Kidney (tissue), 13 donors: ENCODE measurements at regions not wholly inside any gene's neighbourhood (a gene's known extent, or its start where the extent isn't known, plus 50 kb on each side); places are given as distances from the start of the nearest gene placed in this dataset.

Experiments
- DNase-seq, 5 donors: peaks; one replicate each; pipeline ENCODE4 v3.0.0-alpha.2; 2013 to 2020
- FAIRE-seq: peaks from 2 replicates; lab custom pipeline; 2012; peaks lifted over from hg19 to GRCh38; lab: Jason Lieb, UNC
- H3K27ac ChIP-seq, 2 donors: one replicate each; pipeline ENCODE4 v1.7.0; 2013; ENCODE audit warnings: low read depth in 2 of 2, low read length in 2 of 2, inconsistent platforms in 1 of 2
- H3K27me3 ChIP-seq: one replicate; pipeline ENCODE4 v1.7.1; 2013; ENCODE audit warnings: low read length, inconsistent platforms; ENCODE audit not compliant: control insufficient read depth, insufficient read depth
- H3K36me3 ChIP-seq, 3 donors: one replicate each; pipeline versions ENCODE4 v1.7.0 to v1.7.1; 2013; ENCODE audit warnings: low read length in 3 of 3, control low read depth in 1 of 3, inconsistent platforms in 1 of 3; ENCODE audit not compliant: insufficient read depth in 3 of 3, control insufficient read depth in 2 of 3
- H3K4me1 ChIP-seq, 3 donors: one replicate each; pipeline versions ENCODE4 v1.7.0 to v1.7.1; 2013; ENCODE audit warnings: low read length in 3 of 3, inconsistent platforms in 1 of 3, low read depth in 1 of 3; ENCODE audit not compliant: control insufficient read depth in 2 of 3, insufficient read depth in 2 of 3
- H3K4me3 ChIP-seq, 3 donors: one replicate each; pipeline versions ENCODE4 v1.7.0 to v1.8.1; 2013; ENCODE audit warnings: low read length in 3 of 3, control low read depth in 1 of 3, inconsistent platforms in 1 of 3
- H3K9ac ChIP-seq, 3 donors: one replicate each; pipeline versions ENCODE4 v1.7.0 to v1.7.1; 2013; ENCODE audit warnings: low read length in 3 of 3, control low read depth in 1 of 3, inconsistent platforms in 1 of 3
- H3K9me3 ChIP-seq, 3 donors: one replicate each; pipeline versions ENCODE4 v1.7.0 to v1.7.1; 2013; ENCODE audit warnings: low read length in 3 of 3, control low read depth in 1 of 3, inconsistent platforms in 1 of 3; ENCODE audit not compliant: control insufficient read depth in 2 of 3, insufficient read depth in 1 of 3
- CTCF ChIP-seq: IDR thresholded peaks from 3 replicates; pipeline ENCODE4 v1.5.1; 2012; ENCODE audit warnings: mild to moderate bottlenecking, moderate library complexity, borderline replicate concordance; ENCODE audit not compliant: insufficient read depth; ENCODE audit errors: extremely low read depth
- intact Hi-C: fragments of 100-400 bp; cut with DNase I; formaldehyde crosslinking; loops from one replicate; pipeline ENCODE4 v1.11.1; 2022
- donor health status: control.
- donor health status: control.
- donor health status: control.
- donor health status: control.
- donor health status: control.
- donor health status: DM: yes; HTN: yes; CAD: no.
- donor health status: Normal renal cell carcinoma (clear cell type).

- Histone ChIP-seq H3K27me3 (no peaks in the 10 kb centered on the region), H3K36me3 (no peaks in the 10 kb centered on the region), H3K9me3 (no peaks in the 10 kb centered on the region), H3K4me1 (no peaks in the 10 kb centered on the region), H3K9ac (no peak overlapping the region), H3K4me3 (no peak overlapping the region), H3K27ac (no peak overlapping the region)
- no peak for TF ChIP-seq CTCF
- DNase-seq (no peak), FAIRE-seq (no peak)
- intact Hi-C loops, result no loop called here
These were observed 124.1 kb downstream of the SPCS3 start for GRCh38 chr4:176443646-176444409.

DNA sequence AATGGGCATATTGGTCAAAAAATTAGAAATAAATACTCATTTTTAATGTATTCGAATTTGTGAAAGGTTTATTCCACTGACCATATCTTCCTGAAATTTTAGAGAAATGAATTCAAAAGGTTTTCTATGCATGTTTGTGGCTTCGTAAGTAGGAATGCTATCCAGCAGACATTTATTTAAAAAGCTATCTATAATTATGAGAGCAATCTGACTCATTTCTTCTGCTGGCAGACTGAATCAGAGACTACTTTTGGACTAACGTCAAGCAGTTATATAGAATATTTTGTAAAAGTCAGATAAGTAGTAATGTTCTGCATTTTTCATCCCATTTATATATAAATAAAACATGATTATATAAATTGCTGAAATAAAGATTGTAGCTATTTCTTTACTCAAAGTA lies 125.0 kb downstream of the SPCS3 start:
- Histone ChIP-seq H3K36me3 (no peaks in the 10 kb centered on the region), H3K9me3 (no peaks in the 10 kb centered on the region), H3K27me3 (no peaks in the 10 kb centered on the region), H3K9ac (no peak overlapping the region), H3K4me1 (no peaks in the 10 kb centered on the region), H3K4me3 (no peak overlapping the region), H3K27ac (no peak overlapping the region)
- intact Hi-C loops, result no loop called here
- DNase-seq (no peak), FAIRE-seq (no peak)
- no peak for TF ChIP-seq CTCF

GRCh38 chr4:176448761-176449160 lies 129.0 kb downstream of the SPCS3 start:
- no peaks in the 10 kb centered on the region for H3K4me1 ChIP-seq
- intact Hi-C loops, result no loop called here

More at GRCh38 chr4:176448761-176449160, 129.0 kb downstream of the SPCS3 start:
- no peak overlapping the region for H3K4me3 ChIP-seq
- no peaks in the 10 kb centered on the region for H3K36me3 ChIP-seq
- H3K9me3 ChIP-seq, result no peaks in the 10 kb centered on the region
- DNase-seq (peak in 2 of 5 donors; percentile 7 to 30), FAIRE-seq (no peak)
- no peak for TF ChIP-seq CTCF
- H3K27ac ChIP-seq, result no peak overlapping the region
- H3K9ac ChIP-seq, result no peak overlapping the region
- H3K27me3 ChIP-seq, result no peaks in the 10 kb centered on the region
